Colonic mucosa (tissue), 4 donors: ENCODE measurements at regions not wholly inside any gene's neighbourhood (a gene's known extent, or its start where the extent isn't known, plus 50 kb on each side); places are given as distances from the start of the nearest gene placed in this dataset.

Source experiments
- DNase-seq: peaks from one replicate; pipeline ENCODE4 v3.0.0-alpha.2; 2020
- H3K27ac ChIP-seq: fragments of 200-600 bp; one replicate; pipeline ENCODE4 v1.8.0; 2021
- H3K27me3 ChIP-seq: fragments of 200-600 bp; one replicate; pipeline ENCODE4 v1.8.0; 2021
- H3K36me3 ChIP-seq: fragments of 200-600 bp; one replicate; pipeline ENCODE4 v1.8.0; 2021
- H3K4me1 ChIP-seq: fragments of 200-600 bp; one replicate; pipeline ENCODE4 v1.8.0; 2021; ENCODE audit warnings: mild to moderate bottlenecking
- H3K4me3 ChIP-seq: fragments of 200-600 bp; one replicate; pipeline ENCODE4 v1.8.0; 2021
- H3K9ac ChIP-seq, 2 donors: one replicate each; pipeline ENCODE4 v1.7.0; 2013; ENCODE audit warnings: control low read depth in 2 of 2, low read depth in 2 of 2, low read length in 2 of 2
- H3K9me3 ChIP-seq: fragments of 200-600 bp; one replicate; pipeline ENCODE4 v1.8.0; 2021
- CTCF ChIP-seq: fragments of 200-600 bp; IDR thresholded peaks from one replicate; pipeline ENCODE4 v1.8.0; 2022; ENCODE audit warnings: antibody characterized with exemption, mild to moderate bottlenecking
- intact Hi-C: fragments of 100-400 bp; cut with DNase I; formaldehyde crosslinking; loops from one replicate; pipeline ENCODE4 v1.14.1; 2022
- donor health status: healthy.
- donor health status: DM: no; HTN: no; CAD: no.
- donor health status: DM: no; HTN: no; CAD: no.

- H3K9ac ChIP-seq: no peak overlapping the region
- H3K27me3 ChIP-seq: no peaks in the 10 kb centered on the region
- no peaks in the 10 kb centered on the region for H3K4me1 ChIP-seq
- H3K36me3 ChIP-seq: no peaks in the 10 kb centered on the region
- TF ChIP-seq CTCF: no peak
- H3K4me3 ChIP-seq: no peak overlapping the region
- DNase-seq: no peak
- no peak overlapping the region for H3K27ac ChIP-seq
- intact Hi-C loops: no loop called here
- no peaks in the 10 kb centered on the region for H3K9me3 ChIP-seq
Observed at GRCh38 chr2:125424266-125424785, 1231.6 kb upstream of the GYPC start.

GRCh38 chr2:125427721-125428315 lies 1228.1 kb upstream of the GYPC start:
- H3K36me3 ChIP-seq: no peaks in the 10 kb centered on the region
- H3K9me3 ChIP-seq: no peaks in the 10 kb centered on the region
- no peaks in the 10 kb centered on the region for H3K27me3 ChIP-seq
- no peak overlapping the region for H3K4me3 ChIP-seq
- H3K9ac ChIP-seq: no peak overlapping the region
- DNase-seq: no peak
- no peak overlapping the region for H3K27ac ChIP-seq
- intact Hi-C loops: no loop called here
- TF ChIP-seq CTCF: no peak
- no peaks in the 10 kb centered on the region for H3K4me1 ChIP-seq

- Histone ChIP-seq H3K4me1 (no peaks in the 10 kb centered on the region), H3K27me3 (no peaks in the 10 kb centered on the region), H3K9me3 (no peaks in the 10 kb centered on the region), H3K36me3 (no peaks in the 10 kb centered on the region), H3K27ac (no peak overlapping the region), H3K9ac (no peak overlapping the region), H3K4me3 (no peak overlapping the region)
- no peak for TF ChIP-seq CTCF
- DNase-seq: no peak
- intact Hi-C loops: no loop called here
Observed at GRCh38 chr2:125444106-125444505, 1211.9 kb upstream of the GYPC start.

- Histone ChIP-seq H3K36me3 (no peaks in the 10 kb centered on the region), H3K9ac (no peak overlapping the region), H3K4me3 (no peak overlapping the region), H3K9me3 (no peaks in the 10 kb centered on the region), H3K27ac (no peak overlapping the region), H3K4me1 (no peaks in the 10 kb centered on the region), H3K27me3 (no peaks in the 10 kb centered on the region)
- intact Hi-C loops: no loop called here
- DNase-seq: no peak
- no peak for TF ChIP-seq CTCF
Observed at GRCh38 chr2:125445495-125445894, 1210.5 kb upstream of the GYPC start.

GRCh38 chr2:125450092-125450491 lies 1205.9 kb upstream of the GYPC start:
- intact Hi-C loops: no loop called here
- H3K4me1 ChIP-seq: no peaks in the 10 kb centered on the region
- no peaks in the 10 kb centered on the region for H3K36me3 ChIP-seq
- DNase-seq: no peak
- no peak overlapping the region for H3K27ac ChIP-seq
- TF ChIP-seq CTCF: no peak
- no peaks in the 10 kb centered on the region for H3K27me3 ChIP-seq
- H3K9ac ChIP-seq: no peak overlapping the region
- no peak overlapping the region for H3K4me3 ChIP-seq
- no peaks in the 10 kb centered on the region for H3K9me3 ChIP-seq
